HG03558 (cell line): ENCODE measurements at regions not wholly inside any gene's neighbourhood (a gene's known extent, or its start where the extent isn't known, plus 50 kb on each side); places are given as distances from the start of the nearest gene placed in this dataset.
"Not testable (repeated sequence)": the region's sequence is repeated elsewhere in the genome, so short reads cannot be mapped to it uniquely, and the experiment has no call there.

Source experiments
- ATAC-seq: cut with Tn5 transposase; IDR thresholded peaks from one replicate; pipeline ENCODE4 v1.9.1; 2021; ENCODE audit warnings: moderate number of reproducible peaks; ENCODE audit not compliant: unreplicated experiment; ENCODE audit errors: extremely low read depth

- no peak for ATAC-seq
These were observed 52.2 kb upstream of the PRL start for GRCh38 chr6:22349051-22349450.

- ATAC-seq: no peak
These were observed 52.7 kb upstream of the PRL start for GRCh38 chr6:22349528-22349927.

GRCh38 chr6:22350109-22350508, 53.3 kb upstream of the PRL start:
- no peak for ATAC-seq

- no peak for ATAC-seq
These were observed 56.3 kb upstream of the PRL start for GRCh38 chr6:22353101-22353500.

GRCh38 chr6:22356362-22356940, 59.6 kb upstream of the PRL start:
- no peak for ATAC-seq

- ATAC-seq: no peak
These were observed 60.9 kb upstream of the PRL start for GRCh38 chr6:22357724-22358189.

- no peak for ATAC-seq
These were observed 64.7 kb upstream of the PRL start for GRCh38 chr6:22361576-22361975.

GRCh38 chr6:22362361-22362760, 65.5 kb upstream of the PRL start:
- no peak for ATAC-seq

GRCh38 chr6:22363166-22363713, 66.4 kb upstream of the PRL start:
- no peak for ATAC-seq

GRCh38 chr6:22363714-22364239, 66.9 kb upstream of the PRL start:
- ATAC-seq: no peak

GRCh38 chr6:22364306-22364705, 67.5 kb upstream of the PRL start:
- ATAC-seq: no peak

- ATAC-seq: no peak
These were observed 69.4 kb upstream of the PRL start for GRCh38 chr6:22366214-22366613.

GRCh38 chr6:22367346-22367745, 70.5 kb upstream of the PRL start:
- no peak for ATAC-seq

- no peak for ATAC-seq
These were observed 72.0 kb upstream of the PRL start for GRCh38 chr6:22368794-22369193.

GRCh38 chr6:22372922-22373321, 76.1 kb upstream of the PRL start:
- ATAC-seq: peak; percentile 90

- ATAC-seq: not testable (repeated sequence)
These were observed 78.1 kb upstream of the PRL start for GRCh38 chr6:22374950-22375349.

- not testable (repeated sequence) for ATAC-seq
These were observed 79.5 kb upstream of the PRL start for GRCh38 chr6:22376293-22376692.

- ATAC-seq: not testable (repeated sequence)
These were observed 81.7 kb upstream of the PRL start for GRCh38 chr6:22378536-22378935.

GRCh38 chr6:22380236-22380635, 83.4 kb upstream of the PRL start:
- ATAC-seq: no peak

- no peak for ATAC-seq
These were observed 85.2 kb upstream of the PRL start for GRCh38 chr6:22381845-22382544.

GRCh38 chr6:22383016-22383415, 86.2 kb upstream of the PRL start:
- ATAC-seq: no peak

GRCh38 chr6:22392711-22393110, 95.9 kb upstream of the PRL start:
- no peak for ATAC-seq
